HEK293T (cell line): ENCODE measurements at regions not wholly inside any gene's neighbourhood (a gene's known extent, or its start where the extent isn't known, plus 50 kb on each side); places are given as distances from the start of the nearest gene placed in this dataset.

Experiments used
- CTCF ChIA-PET: fragments of 350-600 bp; formaldehyde crosslinking; extraction: SDS; loops from one replicate; lab custom pipeline; 2021; ENCODE audit warnings: antibody characterized with exemption, inconsistent platforms; lab: Yijun Ruan, JAX
- POLR2A ChIA-PET: fragments of 350-600 bp; formaldehyde crosslinking; extraction: SDS; loops from one replicate; lab custom pipeline; 2020; ENCODE audit warnings: antibody characterized with exemption, inconsistent platforms; lab: Yijun Ruan, JAX
- DNase-seq: peaks from one replicate; pipeline ENCODE4 v3.0.0; 2012; ENCODE audit warnings: mixed read lengths; ENCODE audit errors: extremely low spot score
- ARNT ChIP-seq: fragments of 450-650 bp; IDR thresholded peaks from 2 replicates; pipeline ENCODE4 v1.6.1; 2017; ENCODE audit warnings: mild to moderate bottlenecking
- BHLHE40 ChIP-seq: fragments of 450-650 bp; IDR thresholded peaks from 2 replicates; pipeline ENCODE4 v1.6.1; 2016; ENCODE audit warnings: mild to moderate bottlenecking, moderate library complexity, borderline replicate concordance
- CTBP1 ChIP-seq: fragments of 450-650 bp; IDR thresholded peaks from 2 replicates; pipeline ENCODE4 v1.6.1; 2016; ENCODE audit warnings: borderline replicate concordance
- ELF4 ChIP-seq: fragments of 450-650 bp; IDR thresholded peaks from 2 replicates; pipeline ENCODE4 v1.6.1; 2017; ENCODE audit warnings: antibody characterized with exemption
- FOXA1 ChIP-seq: fragments of 450-650 bp; IDR thresholded peaks from 2 replicates; pipeline ENCODE4 v1.6.1; 2016; ENCODE audit warnings: mild to moderate bottlenecking
- FOXK2 ChIP-seq: fragments of 450-650 bp; IDR thresholded peaks from 2 replicates; pipeline ENCODE4 v1.6.1; 2016; ENCODE audit warnings: mild to moderate bottlenecking
- FOXM1 ChIP-seq: fragments of 450-650 bp; IDR thresholded peaks from 2 replicates; pipeline ENCODE4 v1.6.1; 2017; ENCODE audit warnings: mild to moderate bottlenecking, borderline replicate concordance
- HDGF ChIP-seq: fragments of 450-650 bp; IDR thresholded peaks from 2 replicates; pipeline ENCODE4 v1.6.1; 2017; ENCODE audit warnings: antibody characterized with exemption, borderline replicate concordance
- L3MBTL2 ChIP-seq: fragments of 450-650 bp; conservative IDR thresholded peaks from 2 replicates; pipeline ENCODE4 v1.6.1; 2016; ENCODE audit warnings: mild to moderate bottlenecking
- LEF1 ChIP-seq: fragments of 450-650 bp; IDR thresholded peaks from 2 replicates; pipeline ENCODE4 v1.6.1; 2017; ENCODE audit warnings: mild to moderate bottlenecking, borderline replicate concordance
- NFRKB ChIP-seq: fragments of 450-650 bp; IDR thresholded peaks from 2 replicates; pipeline ENCODE4 v1.6.1; 2016; ENCODE audit warnings: mild to moderate bottlenecking, moderate library complexity
- PKNOX1 ChIP-seq: fragments of 450-650 bp; IDR thresholded peaks from 2 replicates; pipeline ENCODE4 v1.6.1; 2016
- SP1 ChIP-seq: fragments of 450-650 bp; IDR thresholded peaks from 2 replicates; pipeline ENCODE4 v1.6.1; 2017
- SUZ12 ChIP-seq: fragments of 450-650 bp; IDR thresholded peaks from 2 replicates; pipeline ENCODE4 v1.6.1; 2016; ENCODE audit warnings: mild to moderate bottlenecking
- TARDBP ChIP-seq: fragments of 450-650 bp; IDR thresholded peaks from 2 replicates; pipeline ENCODE4 v1.6.1; 2016
- ZNF384 ChIP-seq: fragments of 450-650 bp; IDR thresholded peaks from 2 replicates; pipeline ENCODE4 v1.6.1; 2016

DNA sequence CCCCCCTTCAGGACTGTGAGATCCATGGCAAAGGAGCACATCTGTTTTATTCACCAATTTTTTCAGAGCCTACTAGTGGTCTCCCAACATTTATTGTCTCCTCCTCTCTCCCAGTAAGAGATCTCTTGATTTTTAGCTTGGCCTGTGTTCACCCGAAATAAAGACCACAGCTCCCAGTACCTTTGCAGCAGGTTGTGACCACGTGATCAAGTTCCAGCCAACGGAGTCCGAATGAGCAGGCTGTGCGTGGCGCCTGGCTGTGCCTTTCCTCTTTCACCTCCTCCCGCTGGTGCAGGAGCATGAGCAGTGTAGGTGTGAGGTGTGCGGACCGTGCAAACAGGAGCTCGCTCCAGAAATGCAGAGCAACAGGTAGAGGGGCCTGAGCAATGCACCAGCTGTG is 143.6 kb upstream of the GLI2 start:
- TF ChIP-seq HDGF (no peak), ELF4 (no peak), FOXK2 (no peak), LEF1 (no peak), BHLHE40 (no peak), L3MBTL2 (no peak), TARDBP (no peak), CTBP1 (no peak), FOXA1 (no peak), FOXM1 (no peak), NFRKB (no peak), SP1 (no peak), ARNT (no peak), PKNOX1 (no peak)
- POLR2A ChIA-PET = no interaction called here
- no peak for DNase-seq
- CTCF ChIA-PET = no interaction called here

DNA sequence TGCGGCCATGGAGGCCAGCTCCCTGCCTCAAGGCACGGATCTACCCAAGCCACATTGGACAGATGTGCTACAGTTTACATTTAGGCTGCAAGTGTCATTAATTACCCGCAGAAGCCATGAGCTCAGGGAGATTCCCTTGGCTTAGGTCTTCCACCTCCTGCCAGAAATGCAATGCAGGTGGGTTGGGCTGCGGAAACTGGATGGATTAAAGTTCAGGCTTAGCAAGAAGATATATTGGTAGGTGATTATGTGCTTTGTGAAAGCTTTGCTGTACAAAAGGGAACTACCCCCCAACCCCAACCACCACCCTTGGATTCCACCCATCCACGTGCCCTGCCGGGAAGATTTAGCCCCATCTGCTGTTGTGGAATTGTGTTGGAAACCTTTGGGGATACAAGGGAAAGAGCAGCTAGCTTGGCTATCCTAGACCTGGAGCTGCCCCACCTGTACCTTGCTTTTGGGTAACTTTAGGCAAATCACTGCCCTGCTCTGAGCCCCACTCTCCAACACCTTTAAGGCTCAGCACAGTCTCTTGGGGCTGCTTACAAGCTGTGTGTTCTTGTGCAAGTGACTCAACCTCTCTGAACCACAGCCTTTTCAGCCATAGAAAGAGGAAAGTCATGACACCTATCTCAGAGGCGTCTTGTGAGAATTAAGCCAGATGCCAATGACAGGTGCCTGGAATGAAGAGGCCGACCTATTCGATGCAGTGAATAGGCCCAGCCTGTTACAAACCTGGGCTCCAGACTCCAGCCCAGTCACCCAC is 141.6 kb upstream of the GLI2 start:
- ChIA-PET CTCF (interaction anchor here (0.7 kb wide), 1 partner anchor 48 kb away, joined by 3 read pairs; no protein-coding TSS in a partner anchor), POLR2A (no interaction called here)
- no peak for DNase-seq
- TF ChIP-seq NFRKB (no peak), FOXA1 (no peak), SP1 (no peak), HDGF (no peak), SUZ12 (no peak), ZNF384 (no peak), FOXM1 (no peak), CTBP1 (no peak), TARDBP (no peak), ELF4 (no peak), PKNOX1 (no peak), ARNT (no peak), FOXK2 (no peak), L3MBTL2 (no peak), LEF1 (no peak), BHLHE40 (no peak)

GRCh38 chr2:120594856-120595685 is 140.6 kb upstream of the GLI2 start:
- no peak for TF ChIP-seq TARDBP
- no peak for TF ChIP-seq BHLHE40
- no peak for TF ChIP-seq FOXK2
- TF ChIP-seq ZNF384 = no peak
- no peak for TF ChIP-seq ELF4
- no peak for TF ChIP-seq SP1
- ChIA-PET CTCF (interaction anchor here (0.6 kb wide), 1 partner anchor 51 kb away, joined by 3 read pairs; no protein-coding TSS in a partner anchor), POLR2A (no interaction called here)
- no peak for DNase-seq

- no peak for DNase-seq
- CTCF ChIA-PET = interaction anchor here (0.6 kb wide), 1 partner anchor 50 kb away, joined by 3 read pairs; no protein-coding TSS in a partner anchor
- POLR2A ChIA-PET = no interaction called here
- TF ChIP-seq TARDBP = no peak
- TF ChIP-seq CTBP1 = no peak
- no peak for TF ChIP-seq PKNOX1
- TF ChIP-seq FOXM1 = no peak
- TF ChIP-seq HDGF = no peak
- no peak for TF ChIP-seq ARNT
- no peak for TF ChIP-seq FOXK2
- no peak for TF ChIP-seq BHLHE40
- no peak for TF ChIP-seq LEF1
These were observed 139.9 kb upstream of the GLI2 start for GRCh38 chr2:120595739-120596138.

- POLR2A ChIA-PET = no interaction called here
- CTCF ChIA-PET = no interaction called here
- DNase-seq = no peak
- no peak for TF ChIP-seq ZNF384
- no peak for TF ChIP-seq LEF1
- no peak for TF ChIP-seq CTBP1
- TF ChIP-seq SP1 = no peak
- TF ChIP-seq BHLHE40 = no peak
- TF ChIP-seq SUZ12 = no peak
- no peak for TF ChIP-seq ARNT
- TF ChIP-seq NFRKB = no peak
- TF ChIP-seq L3MBTL2 = no peak
- TF ChIP-seq HDGF = no peak
- TF ChIP-seq FOXM1 = no peak
- no peak for TF ChIP-seq FOXK2
- TF ChIP-seq PKNOX1 = no peak
- no peak for TF ChIP-seq FOXA1
- TF ChIP-seq TARDBP = no peak
These were observed 139.4 kb upstream of the GLI2 start for GRCh38 chr2:120596191-120596811.
